Stimulated activated CD4-positive, alpha-beta T cell treated with anti-CD3 and anti-CD28 coated beads, TNF-alpha, amount 100 ng/mL, for 1 hour (primary cell): ENCODE measurements at regions not wholly inside any gene's neighbourhood (a gene's known extent, or its start where the extent isn't known, plus 50 kb on each side); places are given as distances from the start of the nearest gene placed in this dataset.
"Not testable (repeated sequence)": the region's sequence is repeated elsewhere in the genome, so short reads cannot be mapped to it uniquely, and the experiment has no call there.

Experiments used
- DNase-seq, 3 donors: peaks; one replicate each; pipeline ENCODE4 v3.0.0-alpha.2; 2020; ENCODE audit warnings: low read depth in 3 of 3, low spot score in 1 of 3

- DNase-seq, result no peak
Observed at GRCh38 chr3:124303305-124303910, 311.5 kb upstream of the ROPN1 start.

GRCh38 chr3:124306665-124307064 is 314.7 kb upstream of the ROPN1 start:
- no peak for DNase-seq

GRCh38 chr3:124313621-124314020 is 321.7 kb upstream of the ROPN1 start:
- DNase-seq, result no peak

GRCh38 chr3:124315215-124316033 is 323.5 kb upstream of the ROPN1 start:
- no peak for DNase-seq

GRCh38 chr3:124316034-124316287 is 324.0 kb upstream of the ROPN1 start:
- no peak for DNase-seq

- DNase-seq, result no peak
Observed at GRCh38 chr3:124318014-124318413, 326.1 kb upstream of the ROPN1 start.

- DNase-seq, result no peak
Observed at GRCh38 chr3:124318656-124319055, 326.7 kb upstream of the ROPN1 start.

GRCh38 chr3:124320976-124321375 is 329.1 kb upstream of the ROPN1 start:
- DNase-seq, result no peak

GRCh38 chr3:124322309-124322880 is 330.5 kb upstream of the ROPN1 start:
- DNase-seq, result no peak

- DNase-seq, result no peak
Observed at GRCh38 chr3:124322966-124323365, 331.0 kb upstream of the ROPN1 start.

- DNase-seq, result no peak
Observed at GRCh38 chr3:124325248-124325647, 333.3 kb upstream of the ROPN1 start.

- no peak for DNase-seq
Observed at GRCh38 chr3:124329723-124330122, 337.8 kb upstream of the ROPN1 start.

GRCh38 chr3:124333931-124334640 is 342.2 kb upstream of the ROPN1 start:
- no peak for DNase-seq

GRCh38 chr3:124336067-124336656 is 344.2 kb upstream of the ROPN1 start:
- DNase-seq, result no peak

- DNase-seq, result no peak
Observed at GRCh38 chr3:124345845-124346244, 353.9 kb upstream of the ROPN1 start.

- no peak for DNase-seq
Observed at GRCh38 chr3:124346487-124346886, 354.6 kb upstream of the ROPN1 start.

GRCh38 chr3:124347418-124347817 is 355.5 kb upstream of the ROPN1 start:
- DNase-seq, result no peak

- not testable (repeated sequence) for DNase-seq
Observed at GRCh38 chr3:124348555-124348954, 356.6 kb upstream of the ROPN1 start.

GRCh38 chr3:124351430-124352148 is 359.7 kb upstream of the ROPN1 start:
- DNase-seq, result no peak

GRCh38 chr3:124352149-124352539 is 360.2 kb upstream of the ROPN1 start:
- DNase-seq, result no peak

- DNase-seq, result no peak
Observed at GRCh38 chr3:124353691-124354090, 361.8 kb upstream of the ROPN1 start.
